SJSA1 (cell line): ENCODE measurements at regions not wholly inside any gene's neighbourhood (a gene's known extent, or its start where the extent isn't known, plus 50 kb on each side); places are given as distances from the start of the nearest gene placed in this dataset.

Experiments
- DNase-seq, 2 experiments: peaks; one replicate each; pipeline ENCODE4 v3.0.0-alpha.2; 2015 to 2020; ENCODE audit warnings: low spot score in 2 of 2, low read depth in 1 of 2
- H3K27ac ChIP-seq: fragments of 250-450 bp; sonication (Bioruptor Pico); 2 replicates; pipeline ENCODE4 v1.5.1; 2020; ENCODE audit warnings: mild to moderate bottlenecking, moderate library complexity
- H3K27me3 ChIP-seq: fragments of 250-450 bp; sonication (Bioruptor Pico); replicated peaks from 2 replicates; pipeline ENCODE4 v1.5.1; 2020; ENCODE audit warnings: mild to moderate bottlenecking, moderate library complexity
- H3K36me3 ChIP-seq: fragments of 250-450 bp; sonication (Bioruptor Pico); 2 replicates; pipeline ENCODE4 v1.5.1; 2020; ENCODE audit warnings: mild to moderate bottlenecking
- H3K4me1 ChIP-seq: fragments of 250-450 bp; sonication (Bioruptor Pico); replicated peaks from 2 replicates; pipeline ENCODE4 v1.6.1; 2021; ENCODE audit warnings: mild to moderate bottlenecking
- H3K4me3 ChIP-seq: fragments of 250-450 bp; sonication (Bioruptor Pico); 2 replicates; pipeline ENCODE4 v1.5.1; 2020; ENCODE audit warnings: mild to moderate bottlenecking
- H3K9me3 ChIP-seq: fragments of 250-450 bp; sonication (Bioruptor Pico); replicated peaks from 2 replicates; pipeline ENCODE4 v1.5.1; 2020; ENCODE audit warnings: mild to moderate bottlenecking

DNA sequence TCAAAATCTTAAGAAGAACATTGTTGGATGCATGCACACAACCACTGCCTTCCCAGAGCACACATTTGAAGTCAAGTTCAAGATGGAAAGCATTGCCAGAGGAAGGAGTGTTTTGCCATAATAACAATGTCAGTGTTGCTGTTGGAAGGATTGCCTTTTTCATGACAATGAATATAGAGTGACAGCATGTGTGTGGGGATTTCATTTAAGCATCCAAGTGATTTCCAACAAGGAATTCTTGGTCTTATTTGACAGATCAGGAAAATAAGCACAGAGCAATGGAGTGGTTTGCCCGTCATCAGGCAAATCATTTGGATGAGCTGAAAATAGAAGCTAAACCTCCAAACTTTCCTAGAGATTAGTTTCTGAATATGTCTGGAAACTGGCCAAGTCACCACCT lies 140.0 kb upstream of the RAI14 start:
- DNase-seq, result no peak
- H3K4me3 ChIP-seq, result no peak overlapping the region
- H3K27ac ChIP-seq, result no peak overlapping the region
- H3K4me1 ChIP-seq, result peaks cover 8% of the 10 kb centered on the region
- no peaks in the 10 kb centered on the region for H3K9me3 ChIP-seq
- no peaks in the 10 kb centered on the region for H3K27me3 ChIP-seq
- H3K36me3 ChIP-seq, result no peaks in the 10 kb centered on the region

DNA sequence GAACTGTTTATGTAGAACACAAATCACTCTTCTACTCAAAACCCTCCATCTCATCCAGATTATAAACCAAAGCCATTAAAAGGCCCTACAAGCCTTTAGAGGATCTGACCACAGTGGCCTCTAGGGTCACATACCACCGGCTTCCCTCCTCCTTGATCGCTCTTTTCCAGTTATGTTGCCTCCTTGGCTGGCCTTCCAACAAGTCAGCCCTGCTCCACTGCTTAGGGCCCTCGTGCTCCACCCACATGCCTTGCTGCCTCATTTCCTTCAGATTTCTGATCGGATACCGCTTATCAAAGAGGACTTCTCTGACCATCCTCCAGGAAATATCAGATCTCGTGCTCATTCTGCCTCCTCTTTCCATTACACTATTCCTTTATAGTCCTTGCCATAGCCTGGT lies 139.4 kb upstream of the RAI14 start:
- H3K36me3 ChIP-seq, result no peaks in the 10 kb centered on the region
- H3K9me3 ChIP-seq, result no peaks in the 10 kb centered on the region
- no peak for DNase-seq
- H3K4me3 ChIP-seq, result no peak overlapping the region
- no peaks in the 10 kb centered on the region for H3K27me3 ChIP-seq
- H3K4me1 ChIP-seq, result peaks cover 8% of the 10 kb centered on the region; the same call in 1 of the 2 replicates
- no peak overlapping the region for H3K27ac ChIP-seq

DNA sequence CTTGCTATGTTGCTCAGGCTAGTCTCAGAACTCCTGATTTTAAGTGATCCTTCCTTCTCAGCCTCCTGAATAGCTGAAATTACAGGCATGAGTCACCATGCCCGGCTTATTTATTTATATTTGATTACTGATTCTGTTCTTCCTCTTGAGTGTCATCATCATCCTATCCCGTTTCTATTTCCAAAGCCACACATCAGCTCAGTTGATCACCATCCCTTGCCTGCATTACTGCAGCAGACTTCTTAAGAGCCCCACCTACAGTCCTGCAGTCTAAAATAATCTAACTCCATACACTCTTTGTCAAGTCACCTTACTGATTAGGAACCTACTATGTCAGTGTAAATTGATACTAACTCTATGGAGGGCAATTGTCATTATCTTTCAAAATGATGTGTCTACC lies 138.9 kb upstream of the RAI14 start:
- no peak overlapping the region for H3K4me3 ChIP-seq
- no peaks in the 10 kb centered on the region for H3K36me3 ChIP-seq
- DNase-seq, result peak in 1 of 2 experiments; percentile 42
- H3K4me1 ChIP-seq, result peaks cover 8% of the 10 kb centered on the region; the same call in 1 of the 2 replicates
- H3K27me3 ChIP-seq, result no peaks in the 10 kb centered on the region
- H3K9me3 ChIP-seq, result no peaks in the 10 kb centered on the region
- no peak overlapping the region for H3K27ac ChIP-seq

DNA sequence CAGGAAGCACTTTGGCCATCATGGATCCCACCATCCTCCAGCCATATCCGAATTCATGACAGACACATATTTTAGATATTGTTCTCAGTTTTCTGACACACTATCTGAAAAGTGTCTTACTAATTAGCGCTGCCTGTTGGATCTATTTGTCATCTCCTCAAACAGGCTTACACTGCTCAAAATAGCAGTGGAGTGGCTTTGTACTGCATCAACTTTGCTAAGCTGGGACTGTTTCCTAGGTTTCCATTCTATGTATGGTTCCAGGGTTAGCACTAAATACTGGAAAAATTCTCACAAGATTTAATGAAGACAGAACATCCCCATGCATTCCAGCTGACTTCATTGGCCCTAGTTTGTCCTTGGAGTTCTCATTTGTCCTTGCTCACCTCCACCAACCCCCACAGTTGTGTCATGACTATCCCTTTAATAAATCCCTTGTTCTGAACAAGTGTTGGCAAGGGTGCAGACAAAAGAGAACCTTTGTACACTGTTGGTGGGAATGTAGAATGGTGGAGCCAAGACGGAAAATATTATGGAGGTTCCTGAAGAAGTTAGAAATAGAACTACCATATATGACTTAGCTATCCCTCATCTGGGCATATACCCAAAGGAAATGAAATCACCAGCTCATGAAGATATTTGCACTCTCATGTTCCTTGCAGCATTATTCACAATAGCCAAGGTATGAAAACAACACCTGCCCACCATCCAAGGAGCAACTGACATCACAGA lies 136.5 kb upstream of the RAI14 start:
- Histone ChIP-seq H3K27me3 (no peaks in the 10 kb centered on the region), H3K36me3 (no peaks in the 10 kb centered on the region), H3K4me3 (no peak overlapping the region), H3K27ac (no peak overlapping the region), H3K4me1 (peaks cover 28% of the 10 kb centered on the region), H3K9me3 (no peaks in the 10 kb centered on the region)
- no peak for DNase-seq

DNA sequence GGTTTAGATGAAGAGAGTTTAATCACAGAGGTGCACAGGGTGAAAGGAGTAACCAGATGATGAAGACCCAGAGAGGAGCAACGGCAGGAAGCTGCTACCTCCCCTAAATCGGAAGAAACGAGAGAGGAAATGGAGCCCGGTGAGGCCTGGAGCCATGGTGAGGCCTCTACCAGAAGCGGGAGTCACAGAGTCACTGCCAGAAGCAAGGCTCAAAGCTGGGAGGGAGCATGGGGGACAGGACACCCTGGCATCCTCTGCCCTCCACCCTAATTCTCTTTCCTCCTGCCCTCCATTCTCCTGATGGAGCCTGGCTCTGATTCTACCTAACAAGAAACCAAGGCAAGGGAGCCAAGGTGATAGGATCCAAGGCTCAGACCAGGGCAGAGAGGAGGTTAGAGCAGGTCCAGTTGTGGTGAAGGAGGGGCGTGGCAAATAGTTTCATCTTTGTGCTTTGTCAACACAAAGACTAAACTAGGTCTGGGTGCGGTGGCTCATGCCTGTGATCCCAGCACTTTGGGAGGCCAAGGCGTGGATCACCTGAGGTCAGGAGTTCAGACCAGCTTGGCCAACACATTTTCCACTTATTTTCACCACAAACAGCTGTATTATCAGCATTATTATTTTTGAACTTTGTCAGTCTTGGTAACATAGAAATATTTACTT lies 134.4 kb upstream of the RAI14 start:
- Histone ChIP-seq H3K9me3 (no peaks in the 10 kb centered on the region), H3K4me1 (peaks cover 27% of the 10 kb centered on the region), H3K27ac (no peak overlapping the region), H3K36me3 (no peaks in the 10 kb centered on the region), H3K27me3 (no peaks in the 10 kb centered on the region), H3K4me3 (no peak overlapping the region)
- DNase-seq, result no peak

DNA sequence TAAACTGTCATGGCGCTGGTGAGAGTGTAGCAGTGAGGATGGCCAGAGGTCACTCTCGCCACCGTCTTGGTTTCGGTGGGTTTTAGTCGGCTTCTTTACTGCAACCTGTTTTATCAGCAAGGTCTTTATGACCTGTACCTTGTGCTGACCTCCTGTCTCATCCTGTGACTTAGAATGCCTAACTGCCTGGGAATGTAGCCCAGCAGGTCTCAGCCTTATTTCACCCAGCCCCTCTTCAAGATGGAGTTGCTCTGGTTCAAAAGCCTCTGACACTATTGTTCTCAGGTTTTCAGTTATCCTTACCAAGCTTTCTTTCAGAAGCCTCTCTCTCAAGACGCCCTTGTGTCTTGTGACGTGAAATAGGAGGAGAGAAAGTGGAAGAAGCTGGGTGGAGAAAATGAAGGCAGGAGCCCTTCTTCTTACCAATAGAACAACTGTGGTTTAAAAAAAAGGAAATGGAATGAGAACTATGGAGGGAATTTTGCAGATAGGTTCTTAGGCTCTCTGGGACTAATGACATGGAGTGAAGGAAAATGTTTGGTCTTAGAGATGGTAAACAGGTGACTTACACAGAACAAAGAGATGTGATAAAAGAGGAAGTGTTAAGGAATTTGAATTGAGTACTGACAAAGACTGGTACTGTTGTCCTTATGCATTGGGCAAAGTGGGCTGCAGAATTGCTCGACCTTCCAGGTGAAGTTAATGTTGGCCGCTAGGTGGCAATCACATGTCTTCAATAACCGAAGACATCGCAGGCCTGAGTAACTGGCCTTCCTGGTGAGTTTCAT lies 133.3 kb upstream of the RAI14 start:
- DNase-seq, result peak; percentile 60 to 63

DNA sequence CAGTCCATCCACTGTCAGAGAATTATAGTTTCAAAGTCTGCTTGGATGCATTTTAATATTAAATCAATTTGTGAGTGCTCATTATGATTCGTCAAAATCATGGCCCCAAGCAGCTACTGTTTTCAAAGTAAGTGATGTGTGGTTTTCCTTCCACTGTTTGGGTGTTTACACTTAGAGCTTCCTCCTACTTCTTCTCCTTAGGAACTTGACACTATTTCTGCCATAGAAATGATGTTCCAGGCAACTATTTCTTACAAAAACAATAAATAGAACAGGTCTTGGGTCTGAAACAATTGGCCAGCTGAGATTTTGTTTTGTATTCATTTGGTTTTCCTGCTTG lies 132.8 kb upstream of the RAI14 start:
- Histone ChIP-seq H3K27ac (peak overlapping the region; percentile 15; the same call in 1 of the 2 replicates), H3K4me1 (peaks cover 19% of the 10 kb centered on the region), H3K27me3 (no peaks in the 10 kb centered on the region), H3K36me3 (no peaks in the 10 kb centered on the region), H3K4me3 (no peak overlapping the region), H3K9me3 (no peaks in the 10 kb centered on the region)
- no peak for DNase-seq

More for the DNA sequence above, 133.3 kb upstream of the RAI14 start:
- no peak overlapping the region for H3K4me3 ChIP-seq
- H3K27me3 ChIP-seq, result no peaks in the 10 kb centered on the region
- no peaks in the 10 kb centered on the region for H3K36me3 ChIP-seq
- peaks cover 19% of the 10 kb centered on the region for H3K4me1 ChIP-seq
- H3K27ac ChIP-seq, result no peak overlapping the region
- no peaks in the 10 kb centered on the region for H3K9me3 ChIP-seq

DNA sequence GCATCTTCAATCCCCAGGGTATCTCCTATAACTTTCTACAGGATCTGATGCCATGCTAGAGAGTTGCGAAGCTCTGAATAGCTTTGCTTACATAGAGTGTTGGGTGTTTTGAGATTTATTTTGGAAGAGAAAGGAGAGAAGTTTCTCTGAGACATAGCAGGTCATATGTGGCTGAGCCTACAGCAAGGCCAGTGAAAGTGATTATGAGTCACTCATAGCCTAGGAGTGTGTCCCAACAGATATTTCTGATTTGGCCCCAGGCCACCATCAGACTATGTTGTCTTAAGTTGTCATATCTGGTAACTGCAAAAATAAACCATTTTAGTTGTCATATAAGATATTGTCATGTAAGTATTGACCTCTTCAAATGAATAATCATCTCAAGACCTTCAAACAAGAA lies 132.0 kb upstream of the RAI14 start:
- Histone ChIP-seq H3K27ac (no peak overlapping the region), H3K27me3 (no peaks in the 10 kb centered on the region), H3K4me1 (peaks cover 19% of the 10 kb centered on the region), H3K36me3 (no peaks in the 10 kb centered on the region), H3K9me3 (no peaks in the 10 kb centered on the region), H3K4me3 (no peak overlapping the region)
- DNase-seq, result no peak

DNA sequence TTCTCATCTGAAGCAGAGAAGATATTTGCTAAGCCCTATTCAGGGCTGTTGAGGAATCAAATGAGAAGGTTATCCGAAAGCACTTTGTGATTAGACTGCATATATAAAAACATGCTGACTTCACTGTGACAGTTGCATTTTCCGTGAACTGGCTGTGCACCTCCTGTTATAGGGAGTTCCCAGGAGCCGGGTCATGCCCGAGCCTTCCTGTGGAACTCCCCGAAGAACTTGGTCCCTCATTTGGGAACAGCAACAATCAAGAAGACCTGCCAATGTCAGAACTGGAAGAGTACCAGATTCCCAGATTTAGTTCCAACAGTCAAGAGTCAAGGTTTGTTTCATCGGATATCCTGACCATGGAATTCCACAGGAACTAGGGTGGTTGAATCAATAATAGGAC lies 130.4 kb upstream of the RAI14 start:
- no peaks in the 10 kb centered on the region for H3K36me3 ChIP-seq
- no peak for DNase-seq
- H3K27me3 ChIP-seq, result no peaks in the 10 kb centered on the region
- H3K27ac ChIP-seq, result no peak overlapping the region
- no peak overlapping the region for H3K4me3 ChIP-seq
- peaks cover 19% of the 10 kb centered on the region for H3K4me1 ChIP-seq
- H3K9me3 ChIP-seq, result no peaks in the 10 kb centered on the region

DNA sequence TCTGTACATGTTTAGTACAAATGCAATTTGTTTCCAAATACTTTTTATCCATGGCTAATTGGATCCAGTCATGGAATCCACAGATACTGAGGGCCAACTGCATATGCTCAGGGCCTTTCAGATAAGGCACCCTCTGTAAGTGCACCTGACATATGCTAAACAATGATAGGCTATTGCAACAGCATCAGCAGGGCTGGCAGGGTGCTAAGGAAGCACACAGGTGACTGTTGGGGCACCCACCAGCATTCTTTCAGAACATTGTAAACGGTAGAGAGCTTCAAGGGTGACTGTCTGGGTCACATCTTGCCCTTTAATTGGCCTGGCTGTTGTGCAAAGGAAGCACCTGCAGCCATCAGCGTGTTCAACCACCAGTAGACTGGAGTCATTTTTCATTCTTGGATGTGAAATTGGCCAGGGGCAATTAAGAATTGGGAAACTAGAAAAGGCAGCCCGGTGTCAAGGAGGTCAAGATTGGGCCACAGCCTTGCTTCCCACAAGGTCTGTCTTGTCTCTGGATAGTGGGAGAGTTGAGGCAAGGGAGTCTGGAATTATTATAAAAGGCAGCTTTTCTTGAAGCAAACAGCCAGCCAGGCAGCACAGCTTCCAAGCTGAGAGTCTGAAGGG lies 129.3 kb upstream of the RAI14 start:
- Histone ChIP-seq H3K4me1 (peaks cover 19% of the 10 kb centered on the region), H3K27ac (no peak overlapping the region), H3K36me3 (no peaks in the 10 kb centered on the region), H3K27me3 (no peaks in the 10 kb centered on the region), H3K9me3 (no peaks in the 10 kb centered on the region), H3K4me3 (no peak overlapping the region)
- DNase-seq, result no peak

DNA sequence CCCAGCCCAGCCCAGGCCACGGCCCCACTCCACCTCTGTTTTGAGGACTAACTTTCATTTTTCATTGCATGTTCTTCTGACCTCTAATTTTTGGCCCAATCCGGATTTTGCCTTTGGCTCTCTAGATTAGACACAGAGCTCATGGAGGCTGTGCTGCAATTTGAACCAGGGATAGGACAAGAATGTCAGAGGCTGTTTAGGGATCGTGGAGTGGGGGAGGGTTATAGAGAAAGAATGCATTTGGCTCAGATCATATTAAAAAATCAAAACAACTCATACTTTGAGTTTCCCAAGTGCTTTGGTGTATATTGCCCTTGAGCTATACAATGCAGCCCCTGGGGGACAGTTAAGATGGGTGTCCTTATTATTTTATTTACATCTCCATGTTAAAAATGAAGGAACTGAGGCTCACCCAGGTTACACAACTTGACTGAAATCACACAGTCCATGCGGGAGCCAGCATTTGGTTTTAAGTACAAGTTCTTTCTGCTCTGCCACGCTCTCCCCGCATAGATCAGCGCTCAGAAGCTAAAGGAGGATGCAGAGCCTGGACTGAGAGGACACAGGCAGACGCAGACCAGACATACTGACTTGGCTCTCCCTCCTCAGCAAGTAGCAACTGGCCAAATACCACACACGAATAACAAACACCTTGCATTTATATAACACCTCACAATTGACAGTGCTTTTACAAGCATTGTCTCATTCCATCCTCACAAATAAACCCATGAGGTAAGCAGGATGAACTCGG lies 126.4 kb upstream of the RAI14 start:
- H3K4me1 ChIP-seq, result peaks cover 11% of the 10 kb centered on the region
- no peak overlapping the region for H3K27ac ChIP-seq
- H3K27me3 ChIP-seq, result no peaks in the 10 kb centered on the region
- H3K9me3 ChIP-seq, result no peaks in the 10 kb centered on the region
- H3K4me3 ChIP-seq, result no peak overlapping the region
- no peak for DNase-seq
- no peaks in the 10 kb centered on the region for H3K36me3 ChIP-seq

DNA sequence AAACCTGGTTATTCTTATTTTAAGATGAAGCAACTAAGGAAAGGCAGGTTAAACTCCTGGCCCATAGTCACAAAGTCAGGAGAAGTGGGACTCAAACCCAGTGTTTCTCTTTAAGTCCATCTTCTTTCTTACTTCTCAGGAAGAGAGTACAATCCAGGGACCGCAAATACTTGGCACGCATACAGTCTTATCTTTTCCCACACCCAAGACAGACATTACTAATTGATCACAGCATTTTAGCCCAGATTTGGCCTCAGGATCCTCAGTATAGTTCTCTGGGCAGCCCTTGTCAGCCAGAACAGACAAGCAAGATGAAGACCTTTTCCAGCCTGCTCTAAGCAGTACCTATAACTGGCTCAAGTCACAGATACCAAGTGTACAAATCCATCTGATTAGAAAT lies 125.5 kb upstream of the RAI14 start:
- Histone ChIP-seq H3K36me3 (no peaks in the 10 kb centered on the region), H3K4me3 (no peak overlapping the region), H3K4me1 (peaks cover 19% of the 10 kb centered on the region), H3K27ac (no peak overlapping the region), H3K27me3 (no peaks in the 10 kb centered on the region), H3K9me3 (no peaks in the 10 kb centered on the region)
- no peak for DNase-seq

DNA sequence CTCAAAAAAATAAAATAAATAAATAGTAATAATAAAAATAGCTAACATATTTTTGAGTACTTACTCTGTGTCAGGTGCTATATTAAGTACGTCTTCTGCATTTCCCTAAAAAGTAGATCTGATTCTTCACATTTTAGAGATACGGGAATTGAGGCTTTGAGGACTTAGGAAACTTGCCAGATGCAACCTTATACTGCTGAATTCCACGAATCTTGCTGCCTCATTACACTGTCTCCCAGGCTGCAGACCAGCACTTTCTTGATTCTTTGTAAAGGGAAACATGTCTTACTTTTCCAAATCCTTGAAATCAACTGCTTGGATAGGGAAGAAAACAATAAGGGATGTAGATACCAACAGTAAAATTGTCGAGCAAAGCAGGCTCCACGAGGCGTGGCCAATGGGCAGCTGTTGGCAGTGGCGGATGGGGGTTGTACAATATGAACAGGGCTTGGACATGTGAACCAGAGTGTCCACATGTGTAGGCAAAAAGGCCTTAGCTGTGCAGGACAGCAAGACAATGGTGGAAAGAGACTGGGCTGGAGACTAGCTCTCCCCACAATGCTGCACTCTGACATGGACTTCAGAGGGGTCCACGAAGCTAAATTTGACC lies 124.3 kb upstream of the RAI14 start:
- H3K9me3 ChIP-seq, result no peaks in the 10 kb centered on the region
- H3K36me3 ChIP-seq, result no peaks in the 10 kb centered on the region
- no peaks in the 10 kb centered on the region for H3K27me3 ChIP-seq
- no peak overlapping the region for H3K4me3 ChIP-seq
- peaks cover 22% of the 10 kb centered on the region for H3K4me1 ChIP-seq
- no peak for DNase-seq
- no peak overlapping the region for H3K27ac ChIP-seq
